ENCODE measurements at regions not wholly inside any gene's neighbourhood (a gene's known extent, or its start where the extent isn't known, plus 50 kb on each side); places are given as distances from the start of the nearest gene placed in this dataset.

DNA sequence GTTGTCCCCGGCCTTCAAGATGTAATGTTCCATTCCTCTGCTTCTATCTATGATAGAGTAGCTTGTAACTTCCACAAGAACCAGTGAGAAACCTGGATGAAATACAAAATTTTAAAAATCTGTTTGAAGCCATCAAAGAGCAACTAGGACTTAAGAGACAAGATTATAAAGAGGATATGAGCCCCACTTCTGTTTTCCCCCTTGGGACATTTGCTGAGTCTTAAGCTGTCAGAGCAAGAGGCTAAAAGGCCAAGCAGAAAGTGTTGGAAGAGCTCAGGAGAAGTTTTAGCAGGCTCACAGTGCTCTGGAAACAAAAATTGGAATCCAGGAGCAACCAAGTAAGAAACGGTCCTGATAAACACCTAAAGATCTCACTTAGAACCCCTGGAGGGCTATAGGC, 76.1 kb downstream of the ADRB2 start:
- TF ChIP-seq EZH2 (IDR thresholded peaks at IDR 0.05; ENCODE audit: insufficient read depth, poor library complexity, severe bottlenecking) (no peak), EZH2phosphoT487 (IDR thresholded peaks at IDR 0.05; ENCODE audit: insufficient read depth, low read depth) (no peak)

Data from GM23248 (cell line).